HFF-Myc (cell line): ENCODE measurements at regions not wholly inside any gene's neighbourhood (a gene's known extent, or its start where the extent isn't known, plus 50 kb on each side); places are given as distances from the start of the nearest gene placed in this dataset.

Experiments
- DNase-seq: peaks from one replicate; pipeline ENCODE4 v3.0.0-alpha.2; 2011; ENCODE audit warnings: low read depth; ENCODE audit errors: extremely low read depth
- H3K4me3 ChIP-seq: replicated peaks from 2 replicates; pipeline ENCODE4 v1.5.1; 2011; ENCODE audit warnings: low read depth, mild to moderate bottlenecking, control low read depth, low read length
- TF ChIP-seq, protein P1 (sequence below): IDR thresholded peaks from 2 replicates; pipeline ENCODE4 v1.5.1; 2012; ENCODE audit warnings: mild to moderate bottlenecking, low read depth, low read length, control low read depth; ENCODE audit errors: missing control alignments

DNA sequence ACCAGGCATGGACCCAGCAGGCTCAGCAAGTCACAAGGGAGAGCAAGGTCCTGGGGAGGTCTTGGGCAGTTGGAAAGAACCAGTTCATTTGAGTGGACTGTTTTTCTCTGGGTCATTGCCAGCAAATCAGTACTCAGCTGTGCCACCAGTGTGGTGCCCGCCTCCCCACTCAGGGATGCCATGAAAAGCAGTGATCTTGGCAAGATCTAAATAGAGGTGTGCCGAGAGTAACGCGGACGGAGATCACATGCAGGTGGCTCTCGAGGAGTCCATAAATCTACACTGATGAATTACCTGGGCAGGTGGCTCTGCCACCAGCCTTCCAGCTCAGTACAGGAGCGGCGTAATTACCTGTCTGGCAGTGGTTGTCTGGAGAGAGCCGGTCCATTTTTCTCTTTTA lies 642.2 kb downstream of the PTPRU start:
- H3K4me3 ChIP-seq: no peak overlapping the region
- no peak for DNase-seq
- TF ChIP-seq, protein P1, sequence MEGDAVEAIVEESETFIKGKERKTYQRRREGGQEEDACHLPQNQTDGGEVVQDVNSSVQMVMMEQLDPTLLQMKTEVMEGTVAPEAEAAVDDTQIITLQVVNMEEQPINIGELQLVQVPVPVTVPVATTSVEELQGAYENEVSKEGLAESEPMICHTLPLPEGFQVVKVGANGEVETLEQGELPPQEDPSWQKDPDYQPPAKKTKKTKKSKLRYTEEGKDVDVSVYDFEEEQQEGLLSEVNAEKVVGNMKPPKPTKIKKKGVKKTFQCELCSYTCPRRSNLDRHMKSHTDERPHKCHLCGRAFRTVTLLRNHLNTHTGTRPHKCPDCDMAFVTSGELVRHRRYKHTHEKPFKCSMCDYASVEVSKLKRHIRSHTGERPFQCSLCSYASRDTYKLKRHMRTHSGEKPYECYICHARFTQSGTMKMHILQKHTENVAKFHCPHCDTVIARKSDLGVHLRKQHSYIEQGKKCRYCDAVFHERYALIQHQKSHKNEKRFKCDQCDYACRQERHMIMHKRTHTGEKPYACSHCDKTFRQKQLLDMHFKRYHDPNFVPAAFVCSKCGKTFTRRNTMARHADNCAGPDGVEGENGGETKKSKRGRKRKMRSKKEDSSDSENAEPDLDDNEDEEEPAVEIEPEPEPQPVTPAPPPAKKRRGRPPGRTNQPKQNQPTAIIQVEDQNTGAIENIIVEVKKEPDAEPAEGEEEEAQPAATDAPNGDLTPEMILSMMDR: no peak

DNA sequence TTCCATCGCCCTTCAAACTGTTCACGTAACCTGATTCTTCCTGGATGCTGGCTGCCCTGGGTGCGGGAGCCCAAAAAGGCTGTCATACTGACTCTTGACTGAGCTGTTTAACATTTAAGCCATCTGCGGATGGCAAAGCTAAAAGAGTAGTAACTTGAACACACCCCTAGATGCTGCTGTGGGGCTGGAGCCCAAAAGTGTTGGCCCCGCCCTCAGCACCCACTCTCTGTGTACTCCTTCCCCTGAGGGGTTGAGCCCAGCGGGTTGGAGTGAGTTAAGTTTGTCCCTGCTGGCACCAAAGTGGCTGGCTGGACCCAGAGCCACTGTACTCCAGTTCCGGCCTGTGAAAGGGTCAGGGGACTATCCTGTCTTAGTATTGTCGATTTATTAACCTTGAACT lies 640.6 kb downstream of the PTPRU start:
- no peak for DNase-seq
- no peak overlapping the region for H3K4me3 ChIP-seq
- TF ChIP-seq, protein P1: no peak

DNA sequence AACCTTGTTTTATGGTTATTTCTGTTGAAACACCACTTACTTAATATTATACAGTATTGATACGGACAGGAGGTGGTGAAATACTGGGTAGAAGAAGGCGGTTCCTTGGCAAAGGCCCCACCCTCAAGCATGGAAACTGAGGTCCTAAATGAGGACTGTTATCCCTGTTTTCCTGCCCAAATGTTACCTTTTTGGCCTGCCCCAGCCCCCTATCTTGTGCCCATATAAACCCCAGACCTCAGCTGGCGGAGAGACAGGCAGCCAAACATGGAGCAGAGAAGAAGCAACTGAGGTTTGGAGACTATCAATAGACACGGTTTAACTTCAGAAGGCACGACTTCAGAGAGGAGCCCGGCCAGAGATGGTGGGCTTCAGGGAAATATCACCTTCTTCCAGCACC lies 640.1 kb downstream of the PTPRU start:
- no peak overlapping the region for H3K4me3 ChIP-seq
- TF ChIP-seq, protein P1: no peak
- DNase-seq: no peak

DNA sequence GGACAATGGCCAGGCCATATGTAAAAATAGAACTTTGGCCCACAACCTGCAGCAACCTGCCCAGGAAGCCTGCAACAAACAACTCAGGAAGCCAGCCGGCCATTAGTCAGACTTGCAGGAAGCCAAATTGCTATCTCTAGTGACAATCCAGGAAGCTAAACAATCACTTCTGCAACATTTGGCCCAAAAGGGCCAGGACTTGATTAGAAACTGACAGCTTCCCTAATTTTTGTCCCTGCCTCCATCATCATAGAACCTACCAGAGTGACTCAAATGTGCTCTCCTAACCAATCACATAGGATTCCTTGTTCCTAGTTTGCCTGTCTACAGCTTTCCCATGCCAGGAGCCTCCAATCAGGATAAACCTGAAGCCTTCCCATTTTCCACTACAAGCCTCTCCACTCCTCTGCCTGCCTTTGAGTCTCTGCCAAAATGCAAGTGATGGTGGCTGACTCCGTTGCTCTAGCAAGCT lies 639.3 kb downstream of the PTPRU start:
- H3K4me3 ChIP-seq: no peak overlapping the region
- no peak for DNase-seq
- TF ChIP-seq, protein P1: no peak

DNA sequence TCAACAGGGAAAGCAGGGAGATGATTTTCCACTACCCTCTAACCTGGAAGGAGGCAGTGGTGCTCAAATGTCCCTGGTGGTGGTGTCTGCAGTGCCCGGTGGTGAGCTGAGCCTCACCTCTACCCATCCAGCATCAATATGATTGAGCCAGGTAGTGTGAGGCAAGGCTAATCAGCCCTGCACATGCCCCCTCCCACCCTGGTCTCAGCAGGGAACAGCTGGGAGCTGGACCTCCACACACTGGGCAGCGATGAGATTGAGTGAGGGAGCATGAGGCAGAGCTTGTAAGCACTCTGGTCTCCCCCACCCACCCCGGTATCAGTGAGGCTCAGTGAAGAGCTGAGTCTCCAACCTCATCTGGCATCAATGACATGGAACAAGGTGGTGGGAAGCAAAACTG lies 634.3 kb downstream of the PTPRU start:
- TF ChIP-seq, protein P1: no peak
- H3K4me3 ChIP-seq: no peak overlapping the region
- DNase-seq: no peak

DNA sequence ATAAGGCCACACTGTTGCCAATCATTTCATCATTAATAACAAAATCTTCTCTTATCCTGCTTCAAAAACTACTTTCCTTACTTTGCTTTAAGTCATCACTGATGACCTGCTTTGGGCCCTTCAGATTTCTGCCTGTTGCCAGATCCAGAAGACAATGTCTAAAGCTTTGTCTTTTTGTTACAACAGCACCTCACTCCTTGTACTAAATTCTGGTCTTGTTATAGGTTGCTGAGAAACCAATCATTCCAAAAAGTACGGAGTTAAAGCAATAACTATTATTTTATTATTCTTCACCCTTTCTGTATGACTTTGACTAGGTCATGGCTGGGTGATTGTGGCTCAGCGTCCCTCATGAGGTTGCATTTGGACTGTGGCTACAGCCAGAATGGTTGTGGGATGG lies 633.5 kb downstream of the PTPRU start:
- H3K4me3 ChIP-seq: no peak overlapping the region
- no peak for DNase-seq
- TF ChIP-seq, protein P1: no peak

DNA sequence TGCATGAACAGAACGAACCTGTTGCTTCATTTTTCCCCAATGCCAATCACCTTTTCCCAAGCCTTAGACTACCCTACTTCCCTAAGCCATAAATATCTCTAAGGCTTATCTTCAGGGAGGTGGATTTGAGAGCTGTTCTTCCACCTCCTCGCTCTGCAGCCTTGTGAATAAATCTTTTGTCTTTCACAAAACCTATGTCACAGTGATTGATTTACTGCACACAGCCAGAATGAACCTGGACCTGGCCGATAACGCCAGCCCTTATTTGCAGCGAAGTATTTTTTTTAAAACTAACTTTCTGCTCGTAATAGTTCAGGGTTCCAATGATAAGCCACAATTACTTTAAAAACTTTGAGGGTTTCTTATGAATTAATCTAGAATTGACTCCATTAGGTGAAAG lies 632.6 kb downstream of the PTPRU start:
- no peak for DNase-seq
- TF ChIP-seq, protein P1: no peak
- H3K4me3 ChIP-seq: no peak overlapping the region
